CD8-positive, alpha-beta memory T cell (primary cell): ENCODE measurements at regions not wholly inside any gene's neighbourhood (a gene's known extent, or its start where the extent isn't known, plus 50 kb on each side); places are given as distances from the start of the nearest gene placed in this dataset.

Experiments
- CTCF ChIA-PET: fragments of 350-600 bp; sonication (Branson Sonifier 250); formaldehyde crosslinking; loops from one replicate; lab custom pipeline; 2021; ENCODE audit warnings: antibody characterized with exemption; lab: Charles Lee
- POLR2A ChIA-PET: fragments of 350-600 bp; sonication (Branson Sonifier 250); formaldehyde crosslinking; loops from one replicate; lab custom pipeline; 2021; ENCODE audit warnings: antibody characterized with exemption; lab: Charles Lee
- DNase-seq, 5 donors: peaks; one replicate each; pipeline versions ENCODE4 v3.0.0 to v3.0.0-alpha.2; 2020 to 2022; ENCODE audit warnings: mixed read lengths in 1 of 5
- H3K27ac ChIP-seq: one replicate; pipeline ENCODE4 v1.7.0; 2013; ENCODE audit warnings: low read depth, mild to moderate bottlenecking, low read length, moderate library complexity
- H3K27me3 ChIP-seq: 2 replicates; pipeline ENCODE4 v1.7.0; 2013; ENCODE audit warnings: low read length, mild to moderate bottlenecking; ENCODE audit not compliant: insufficient read depth, poor library complexity, severe bottlenecking
- H3K36me3 ChIP-seq: 2 replicates; pipeline ENCODE4 v1.7.0; 2013; ENCODE audit warnings: mild to moderate bottlenecking, low read length, moderate library complexity; ENCODE audit not compliant: insufficient read depth
- H3K4me1 ChIP-seq: 2 replicates; pipeline ENCODE4 v1.7.0; 2013; ENCODE audit warnings: mild to moderate bottlenecking, low read length, moderate library complexity; ENCODE audit not compliant: insufficient read depth
- H3K4me3 ChIP-seq: 2 replicates; pipeline ENCODE4 v1.7.0; 2013; ENCODE audit warnings: mild to moderate bottlenecking, low read length
- H3K9me3 ChIP-seq: 2 replicates; pipeline ENCODE4 v1.7.0; 2013; ENCODE audit warnings: mild to moderate bottlenecking, low read length
- H3K27ac Mint-ChIP-seq, 8 donors: one replicate each; pipeline ENCODE4 v1.8.0; 2020 to 2021; ENCODE audit warnings: mixed read lengths in 8 of 8, mild to moderate bottlenecking in 6 of 8, inconsistent platforms in 3 of 8, moderate library complexity in 3 of 8
- H3K27me3 Mint-ChIP-seq, 2 donors: one replicate each; pipeline ENCODE4 v1.8.0; 2020 to 2021; ENCODE audit warnings: mixed read lengths in 2 of 2, mild to moderate bottlenecking in 1 of 2, moderate library complexity in 1 of 2
- H3K36me3 Mint-ChIP-seq, 3 donors: one replicate each; pipeline ENCODE4 v1.8.0; 2020 to 2021; ENCODE audit warnings: mixed read lengths in 3 of 3, inconsistent platforms in 1 of 3, mild to moderate bottlenecking in 1 of 3
- H3K4me1 Mint-ChIP-seq, 3 donors: one replicate each; pipeline ENCODE4 v1.8.0; 2020 to 2021; ENCODE audit warnings: mixed read lengths in 3 of 3, inconsistent platforms in 1 of 3, mild to moderate bottlenecking in 1 of 3
- H3K4me3 Mint-ChIP-seq, 7 donors: one replicate each; pipeline ENCODE4 v1.8.0; 2020 to 2021; ENCODE audit warnings: mixed read lengths in 7 of 7, mild to moderate bottlenecking in 6 of 7, moderate library complexity in 4 of 7, inconsistent platforms in 2 of 7
- H3K9me3 Mint-ChIP-seq, 5 donors: one replicate each; pipeline ENCODE4 v1.8.0; 2020 to 2022; ENCODE audit warnings: mixed read lengths in 5 of 5, mild to moderate bottlenecking in 3 of 5, moderate library complexity in 2 of 5, inconsistent platforms in 1 of 5

- H3K9me3 Mint-ChIP-seq, result peaks cover 5 to 20% (median 8%) of the 10 kb centered on the region in 5 donors
- Histone ChIP-seq H3K27ac (no peak overlapping the region), H3K27me3 (no peaks in the 10 kb centered on the region), H3K36me3 (no peaks in the 10 kb centered on the region), H3K4me1 (no peaks in the 10 kb centered on the region), H3K4me3 (no peak overlapping the region), H3K9me3 (no peaks in the 10 kb centered on the region)
- H3K27me3 Mint-ChIP-seq, result no peaks in the 10 kb centered on the region
- H3K27ac Mint-ChIP-seq, result no peak overlapping the region
- peaks cover 0 to 2% (median 0%) of the 10 kb centered on the region in 3 donors for H3K36me3 Mint-ChIP-seq
- no peaks in the 10 kb centered on the region for H3K4me1 Mint-ChIP-seq
- CTCF ChIA-PET, result no interaction called here
- POLR2A ChIA-PET, result no interaction called here
- H3K4me3 Mint-ChIP-seq, result no peak overlapping the region
- no peak for DNase-seq
These were observed 519.1 kb upstream of the SALL3 start for GRCh38 chr18:78460558-78460957.

GRCh38 chr18:78473563-78473962, 506.1 kb upstream of the SALL3 start:
- no peaks in the 10 kb centered on the region for H3K36me3 ChIP-seq
- POLR2A ChIA-PET, result no interaction called here
- H3K27ac Mint-ChIP-seq, result no peak overlapping the region
- no peaks in the 10 kb centered on the region for H3K9me3 ChIP-seq
- no peak for DNase-seq
- peaks cover 0 to 8% (median under 1%) of the 10 kb centered on the region in 5 donors for H3K9me3 Mint-ChIP-seq
- CTCF ChIA-PET, result no interaction called here
- no peaks in the 10 kb centered on the region for H3K27me3 Mint-ChIP-seq
- no peak overlapping the region for H3K27ac ChIP-seq
- no peaks in the 10 kb centered on the region for H3K27me3 ChIP-seq
- H3K4me1 ChIP-seq, result no peaks in the 10 kb centered on the region
- H3K4me1 Mint-ChIP-seq, result no peaks in the 10 kb centered on the region
- H3K4me3 ChIP-seq, result no peak overlapping the region
- H3K4me3 Mint-ChIP-seq, result no peak overlapping the region
- H3K36me3 Mint-ChIP-seq, result no peaks in the 10 kb centered on the region

- Histone ChIP-seq H3K27me3 (no peaks in the 10 kb centered on the region), H3K4me1 (no peaks in the 10 kb centered on the region), H3K9me3 (no peaks in the 10 kb centered on the region), H3K4me3 (no peak overlapping the region), H3K36me3 (no peaks in the 10 kb centered on the region), H3K27ac (no peak overlapping the region)
- H3K27me3 Mint-ChIP-seq, result peaks cover 0 to 1% of the 10 kb centered on the region in 2 donors
- no peak overlapping the region for H3K27ac Mint-ChIP-seq
- ChIA-PET POLR2A (no interaction called here), CTCF (no interaction called here)
- H3K9me3 Mint-ChIP-seq, result peaks cover 0 to 2% (median 0%) of the 10 kb centered on the region in 5 donors
- H3K4me3 Mint-ChIP-seq, result no peak overlapping the region
- H3K36me3 Mint-ChIP-seq, result peaks cover 0 to 3% (median 0%) of the 10 kb centered on the region in 3 donors
- DNase-seq, result no peak
- no peaks in the 10 kb centered on the region for H3K4me1 Mint-ChIP-seq
These were observed 501.8 kb upstream of the SALL3 start for GRCh38 chr18:78477840-78478239.

GRCh38 chr18:78479443-78479842, 500.2 kb upstream of the SALL3 start:
- no peaks in the 10 kb centered on the region for H3K36me3 ChIP-seq
- Mint-ChIP-seq H3K27me3 (peaks cover 0 to 1% of the 10 kb centered on the region in 2 donors), H3K4me3 (no peak overlapping the region), H3K27ac (no peak overlapping the region), H3K36me3 (peaks cover 0 to 3% (median 0%) of the 10 kb centered on the region in 3 donors), H3K4me1 (no peaks in the 10 kb centered on the region), H3K9me3 (peaks cover 0 to 2% (median 0%) of the 10 kb centered on the region in 5 donors)
- H3K9me3 ChIP-seq, result no peaks in the 10 kb centered on the region
- no peaks in the 10 kb centered on the region for H3K27me3 ChIP-seq
- no peak for DNase-seq
- ChIA-PET POLR2A (no interaction called here), CTCF (no interaction called here)
- H3K4me3 ChIP-seq, result no peak overlapping the region
- H3K27ac ChIP-seq, result no peak overlapping the region
- H3K4me1 ChIP-seq, result no peaks in the 10 kb centered on the region

- DNase-seq, result no peak
- Histone ChIP-seq H3K27ac (no peak overlapping the region), H3K9me3 (no peaks in the 10 kb centered on the region), H3K36me3 (no peaks in the 10 kb centered on the region), H3K27me3 (no peaks in the 10 kb centered on the region), H3K4me1 (no peaks in the 10 kb centered on the region), H3K4me3 (no peak overlapping the region)
- Mint-ChIP-seq H3K27ac (no peak overlapping the region), H3K27me3 (peaks cover 0 to 1% of the 10 kb centered on the region in 2 donors), H3K4me1 (no peaks in the 10 kb centered on the region), H3K4me3 (no peak overlapping the region), H3K9me3 (peaks cover 0 to 2% (median 0%) of the 10 kb centered on the region in 5 donors), H3K36me3 (peaks cover 0 to 3% (median 0%) of the 10 kb centered on the region in 3 donors)
- ChIA-PET POLR2A (no interaction called here), CTCF (no interaction called here)
These were observed 499.2 kb upstream of the SALL3 start for GRCh38 chr18:78480262-78481054.

- no peaks in the 10 kb centered on the region for H3K27me3 ChIP-seq
- ChIA-PET POLR2A (no interaction called here), CTCF (no interaction called here)
- no peaks in the 10 kb centered on the region for H3K4me1 ChIP-seq
- H3K27ac ChIP-seq, result no peak overlapping the region
- no peak overlapping the region for H3K4me3 ChIP-seq
- H3K36me3 ChIP-seq, result no peaks in the 10 kb centered on the region
- no peaks in the 10 kb centered on the region for H3K9me3 ChIP-seq
- no peaks in the 10 kb centered on the region for H3K4me1 Mint-ChIP-seq
- peaks cover 0 to 7% of the 10 kb centered on the region in 2 donors for H3K27me3 Mint-ChIP-seq
- H3K4me3 Mint-ChIP-seq, result no peak overlapping the region
- peaks cover 0 to 2% (median 0%) of the 10 kb centered on the region in 5 donors for H3K9me3 Mint-ChIP-seq
- H3K36me3 Mint-ChIP-seq, result peaks cover 0 to 3% (median 0%) of the 10 kb centered on the region in 3 donors
- no peak overlapping the region for H3K27ac Mint-ChIP-seq
- DNase-seq, result no peak
These were observed 497.2 kb upstream of the SALL3 start for GRCh38 chr18:78482378-78482777.

GRCh38 chr18:78487649-78488048, 492.0 kb upstream of the SALL3 start:
- Mint-ChIP-seq H3K4me3 (no peak overlapping the region), H3K36me3 (no peaks in the 10 kb centered on the region), H3K9me3 (peaks cover 0 to 8% (median 3%) of the 10 kb centered on the region in 5 donors), H3K4me1 (no peaks in the 10 kb centered on the region), H3K27me3 (peaks cover 0 to 6% of the 10 kb centered on the region in 2 donors), H3K27ac (no peak overlapping the region)
- H3K9me3 ChIP-seq, result no peaks in the 10 kb centered on the region
- no peak for DNase-seq
- no peaks in the 10 kb centered on the region for H3K36me3 ChIP-seq
- ChIA-PET POLR2A (no interaction called here), CTCF (no interaction called here)
- no peaks in the 10 kb centered on the region for H3K4me1 ChIP-seq
- H3K27me3 ChIP-seq, result no peaks in the 10 kb centered on the region
- no peak overlapping the region for H3K27ac ChIP-seq
- no peak overlapping the region for H3K4me3 ChIP-seq

GRCh38 chr18:78492064-78492812, 487.4 kb upstream of the SALL3 start:
- no peaks in the 10 kb centered on the region for H3K4me1 ChIP-seq
- H3K27me3 ChIP-seq, result no peaks in the 10 kb centered on the region
- no peak overlapping the region for H3K4me3 Mint-ChIP-seq
- H3K27ac ChIP-seq, result no peak overlapping the region
- CTCF ChIA-PET, result no interaction called here
- H3K4me3 ChIP-seq, result no peak overlapping the region
- no peaks in the 10 kb centered on the region for H3K27me3 Mint-ChIP-seq
- H3K36me3 ChIP-seq, result no peaks in the 10 kb centered on the region
- no peak overlapping the region for H3K27ac Mint-ChIP-seq
- H3K4me1 Mint-ChIP-seq, result no peaks in the 10 kb centered on the region
- no peak for DNase-seq
- POLR2A ChIA-PET, result no interaction called here
- peaks cover 0 to 8% (median 6%) of the 10 kb centered on the region in 5 donors for H3K9me3 Mint-ChIP-seq
- H3K9me3 ChIP-seq, result no peaks in the 10 kb centered on the region
- H3K36me3 Mint-ChIP-seq, result no peaks in the 10 kb centered on the region
